ENCODE measurements at regions not wholly inside any gene's neighbourhood (a gene's known extent, or its start where the extent isn't known, plus 50 kb on each side); places are given as distances from the start of the nearest gene placed in this dataset.
A peak's percentile ranks its signal among the peaks of the same experiment; 100 is the strongest.

GRCh38 chr14:71230897-71231296 is 323.6 kb downstream of the PCNX1 start:
- Histone ChIP-seq H3K9ac (ENCODE audit: low read depth, low read length) (no peak overlapping the region), H3K36me3 (ENCODE audit: insufficient read depth, low read length) (no peaks in the 10 kb centered on the region), H3K27me3 (ENCODE audit: insufficient read depth, low read length, poor library complexity) (no peaks in the 10 kb centered on the region), H3K27ac (ENCODE audit: low read length) (no peak overlapping the region), H4K20me1 (ENCODE audit: insufficient read depth, low read length) (no peaks in the 10 kb centered on the region), H3K4me2 (ENCODE audit: insufficient read depth, low read length) (no peak overlapping the region), H3K9me3 (ENCODE audit: insufficient read depth, low read length, severe bottlenecking) (no peaks in the 10 kb centered on the region), H3K4me1 (ENCODE audit: insufficient read depth, low read length) (0 out of 2 replicates have a peak, but pooled peaks cover 3% of the 10 kb centered on the region), H3K79me2 (ENCODE audit: insufficient read depth, low read length) (no peaks in the 10 kb centered on the region), H3K4me3 (ENCODE audit: low read depth in 1 of 2, low read length in 2 of 2) (no peak overlapping the region), H2AFZ (ENCODE audit: low read depth, low read length) (no peak overlapping the region)
- no peak for ATAC-seq (ENCODE audit: insufficient read depth, low read depth)
- TF ChIP-seq, protein P1, sequence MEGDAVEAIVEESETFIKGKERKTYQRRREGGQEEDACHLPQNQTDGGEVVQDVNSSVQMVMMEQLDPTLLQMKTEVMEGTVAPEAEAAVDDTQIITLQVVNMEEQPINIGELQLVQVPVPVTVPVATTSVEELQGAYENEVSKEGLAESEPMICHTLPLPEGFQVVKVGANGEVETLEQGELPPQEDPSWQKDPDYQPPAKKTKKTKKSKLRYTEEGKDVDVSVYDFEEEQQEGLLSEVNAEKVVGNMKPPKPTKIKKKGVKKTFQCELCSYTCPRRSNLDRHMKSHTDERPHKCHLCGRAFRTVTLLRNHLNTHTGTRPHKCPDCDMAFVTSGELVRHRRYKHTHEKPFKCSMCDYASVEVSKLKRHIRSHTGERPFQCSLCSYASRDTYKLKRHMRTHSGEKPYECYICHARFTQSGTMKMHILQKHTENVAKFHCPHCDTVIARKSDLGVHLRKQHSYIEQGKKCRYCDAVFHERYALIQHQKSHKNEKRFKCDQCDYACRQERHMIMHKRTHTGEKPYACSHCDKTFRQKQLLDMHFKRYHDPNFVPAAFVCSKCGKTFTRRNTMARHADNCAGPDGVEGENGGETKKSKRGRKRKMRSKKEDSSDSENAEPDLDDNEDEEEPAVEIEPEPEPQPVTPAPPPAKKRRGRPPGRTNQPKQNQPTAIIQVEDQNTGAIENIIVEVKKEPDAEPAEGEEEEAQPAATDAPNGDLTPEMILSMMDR (IDR thresholded peaks at IDR 0.05; ENCODE audit: borderline replicate concordance, extremely low read depth, low read length, poor library complexity, severe bottlenecking) = no peak
- no peak for TF ChIP-seq EZH2 (IDR thresholded peaks at IDR 0.05; ENCODE audit: borderline replicate concordance, low read depth, low read length, severe bottlenecking)
- no peak for DNase-seq

DNA sequence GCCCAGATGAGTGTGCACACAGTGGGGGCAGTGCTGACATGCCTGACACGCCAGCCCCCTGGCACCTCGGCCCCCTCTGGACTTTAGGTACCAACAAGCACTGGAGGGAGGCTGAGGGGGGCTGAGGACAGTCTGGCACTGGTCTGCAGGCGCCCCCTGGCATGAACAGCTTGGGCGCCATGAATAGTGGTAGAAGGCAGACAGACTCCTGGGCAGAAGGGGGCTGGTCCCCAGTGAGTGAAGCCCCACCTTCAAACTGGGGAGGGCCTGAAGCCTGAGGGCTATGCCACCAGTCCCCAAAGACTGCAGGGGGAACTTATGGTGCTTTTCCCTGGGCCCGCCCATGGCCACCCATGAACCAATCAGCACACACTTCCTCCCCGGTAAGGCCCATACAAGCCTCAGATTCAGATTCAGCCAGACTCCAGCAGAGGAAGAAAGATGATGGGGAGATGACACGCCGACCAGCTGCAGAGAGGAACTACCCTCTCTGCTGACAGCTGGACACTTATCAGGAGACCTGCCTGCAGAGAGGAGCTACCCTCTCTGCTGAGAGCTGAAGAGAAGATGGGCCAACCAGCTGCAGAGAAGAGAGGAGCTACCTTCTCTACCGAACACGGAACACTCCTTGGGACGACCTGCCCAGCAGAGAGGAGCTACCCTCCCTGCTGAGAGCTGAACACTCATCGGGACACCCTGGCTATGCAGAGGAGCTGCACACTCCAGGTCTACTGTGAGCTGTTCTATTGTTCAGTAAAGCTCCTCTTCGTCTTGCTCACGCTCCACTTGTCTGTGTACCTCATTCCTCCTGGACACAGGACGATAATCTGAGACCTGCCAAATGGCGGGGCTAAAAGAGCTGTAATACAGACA is 324.5 kb downstream of the PCNX1 start:
- Histone ChIP-seq H4K20me1 (ENCODE audit: insufficient read depth, low read length) (no peaks in the 10 kb centered on the region), H3K9ac (ENCODE audit: low read depth, low read length) (no peak overlapping the region), H3K79me2 (ENCODE audit: insufficient read depth, low read length) (no peaks in the 10 kb centered on the region), H3K4me2 (ENCODE audit: insufficient read depth, low read length) (no peak overlapping the region), H3K4me3 (ENCODE audit: low read depth in 1 of 2, low read length in 2 of 2) (no peak overlapping the region), H3K4me1 (ENCODE audit: insufficient read depth, low read length) (0 out of 2 replicates have a peak, but pooled peaks cover 3% of the 10 kb centered on the region), H3K36me3 (ENCODE audit: insufficient read depth, low read length) (no peaks in the 10 kb centered on the region), H3K9me3 (ENCODE audit: insufficient read depth, low read length, severe bottlenecking) (no peaks in the 10 kb centered on the region), H2AFZ (ENCODE audit: low read depth, low read length) (peak overlapping the region; percentile 28; the same call in 1 of the 2 replicates), H3K27me3 (ENCODE audit: insufficient read depth, low read length, poor library complexity) (no peaks in the 10 kb centered on the region), H3K27ac (ENCODE audit: low read length) (no peak overlapping the region)
- ATAC-seq (ENCODE audit: insufficient read depth, low read depth) = peak; percentile 74
- peak; percentile 29 for DNase-seq
- TF ChIP-seq EZH2 (IDR thresholded peaks at IDR 0.05; ENCODE audit: borderline replicate concordance, low read depth, low read length, severe bottlenecking) = no peak
- TF ChIP-seq, protein P1 (IDR thresholded peaks at IDR 0.05; ENCODE audit: borderline replicate concordance, extremely low read depth, low read length, poor library complexity, severe bottlenecking) = no peak

DNA sequence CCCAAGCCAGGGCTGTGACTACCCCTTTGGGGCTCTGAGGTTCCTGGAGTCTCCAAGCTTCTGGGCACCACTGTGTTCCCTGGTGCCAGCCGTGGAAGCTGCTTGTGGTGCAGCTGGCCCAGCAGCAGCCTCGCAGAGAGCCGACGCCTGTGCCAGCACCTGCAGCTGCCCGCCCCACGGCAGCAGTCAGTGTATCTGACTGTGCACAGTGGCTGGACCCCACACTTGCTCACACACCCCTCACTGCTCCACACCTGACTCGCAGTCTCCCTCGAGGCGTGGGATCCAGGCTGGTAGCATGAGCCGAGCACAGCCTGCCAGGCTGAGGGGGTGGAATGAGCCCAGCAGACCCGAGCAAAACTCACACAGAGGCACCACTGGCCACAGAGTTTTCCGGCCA is 325.2 kb downstream of the PCNX1 start:
- Histone ChIP-seq H3K9me3 (ENCODE audit: insufficient read depth, low read length, severe bottlenecking) (no peaks in the 10 kb centered on the region), H3K4me2 (ENCODE audit: insufficient read depth, low read length) (no peak overlapping the region), H4K20me1 (ENCODE audit: insufficient read depth, low read length) (no peaks in the 10 kb centered on the region), H3K4me1 (ENCODE audit: insufficient read depth, low read length) (0 out of 2 replicates have a peak, but pooled peaks cover 3% of the 10 kb centered on the region), H3K27me3 (ENCODE audit: insufficient read depth, low read length, poor library complexity) (no peaks in the 10 kb centered on the region), H3K9ac (ENCODE audit: low read depth, low read length) (no peak overlapping the region), H2AFZ (ENCODE audit: low read depth, low read length) (no peak overlapping the region), H3K79me2 (ENCODE audit: insufficient read depth, low read length) (no peaks in the 10 kb centered on the region), H3K4me3 (ENCODE audit: low read depth in 1 of 2, low read length in 2 of 2) (no peak overlapping the region), H3K36me3 (ENCODE audit: insufficient read depth, low read length) (no peaks in the 10 kb centered on the region), H3K27ac (ENCODE audit: low read length) (no peak overlapping the region)
- TF ChIP-seq, protein P1 (IDR thresholded peaks at IDR 0.05; ENCODE audit: borderline replicate concordance, extremely low read depth, low read length, poor library complexity, severe bottlenecking) = no peak
- no peak for TF ChIP-seq EZH2 (IDR thresholded peaks at IDR 0.05; ENCODE audit: borderline replicate concordance, low read depth, low read length, severe bottlenecking)
- DNase-seq (no peak), ATAC-seq (ENCODE audit: insufficient read depth, low read depth) (no peak)

Data from DND-41 (cell line).